ENCODE measurements at regions not wholly inside any gene's neighbourhood (a gene's known extent, or its start where the extent isn't known, plus 50 kb on each side); places are given as distances from the start of the nearest gene placed in this dataset.

DNA sequence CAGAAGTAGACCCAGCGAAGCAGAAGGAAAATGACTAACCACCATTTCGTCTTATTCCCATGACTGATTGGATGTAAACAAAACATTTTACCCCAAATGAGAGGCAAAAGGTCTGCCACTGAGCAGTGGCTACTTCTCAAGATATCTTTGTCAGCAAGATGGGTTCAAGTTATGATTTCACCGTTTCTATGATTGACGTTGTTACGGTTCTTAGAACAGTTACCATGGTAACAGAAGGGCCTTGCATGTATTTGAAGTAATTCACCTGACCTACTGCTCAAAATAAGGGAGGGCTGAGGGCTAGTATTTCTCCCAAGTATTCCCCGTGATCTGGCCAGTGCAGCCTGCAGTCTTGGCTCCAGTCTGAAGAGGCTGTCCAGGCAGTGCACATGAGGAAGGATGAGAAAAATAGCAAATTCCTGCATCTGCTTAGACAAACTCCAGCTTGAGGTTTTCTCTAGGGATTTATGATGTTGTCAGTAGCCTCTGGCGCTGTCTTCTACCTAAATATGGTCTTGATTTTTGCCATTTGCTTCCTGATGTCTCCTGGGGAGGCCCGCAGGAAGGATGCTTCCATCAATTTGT, 372.7 kb downstream of the TMEM38B start:
- no peaks in the 10 kb centered on the region for H3K36me3 ChIP-seq (ENCODE audit: control insufficient read depth in 2 of 3, insufficient read depth in 3 of 3, low read length in 3 of 3)
- ATAC-seq (no peak), DNase-seq (no peak)
- no peak overlapping the region for H3K27ac ChIP-seq (ENCODE audit: low read depth, low read length)
- H3K27me3 ChIP-seq (ENCODE audit: control insufficient read depth in 2 of 2, insufficient read depth in 2 of 2, low read length in 2 of 2) = no peaks in the 10 kb centered on the region
- peaks cover 0 to 3% (median 0%) of the 10 kb centered on the region in 11 donors for H3K9me3 Mint-ChIP-seq
- H3K9me3 ChIP-seq (ENCODE audit: control insufficient read depth in 2 of 3, low read length in 3 of 3) = no peaks in the 10 kb centered on the region
- ChIA-PET POLR2A (no interaction called here), CTCF (no interaction called here)
- no peaks in the 10 kb centered on the region for H3K4me1 Mint-ChIP-seq
- intact Hi-C loops (cut with micrococcal nuclease) = no loop called here
- H3K4me1 ChIP-seq (ENCODE audit: control insufficient read depth in 2 of 2, insufficient read depth in 2 of 2, low read length in 2 of 2) = no peaks in the 10 kb centered on the region
- H3K27me3 Mint-ChIP-seq = no peaks in the 10 kb centered on the region
- no peaks in the 10 kb centered on the region for H3K36me3 Mint-ChIP-seq
- no peak overlapping the region for H3K4me3 ChIP-seq (ENCODE audit: low read length)
- H3K4me3 Mint-ChIP-seq = no peak overlapping the region
- H3K27ac Mint-ChIP-seq = no peak overlapping the region

- H3K4me3 Mint-ChIP-seq = no peak overlapping the region
- Histone ChIP-seq H3K27me3 (ENCODE audit: control insufficient read depth in 2 of 2, insufficient read depth in 2 of 2, low read length in 2 of 2) (no peaks in the 10 kb centered on the region), H3K4me1 (ENCODE audit: control insufficient read depth in 2 of 2, insufficient read depth in 2 of 2, low read length in 2 of 2) (no peaks in the 10 kb centered on the region), H3K9me3 (ENCODE audit: control insufficient read depth in 2 of 3, low read length in 3 of 3) (no peaks in the 10 kb centered on the region), H3K27ac (ENCODE audit: low read depth, low read length) (no peak overlapping the region), H3K36me3 (ENCODE audit: control insufficient read depth in 2 of 3, insufficient read depth in 3 of 3, low read length in 3 of 3) (no peaks in the 10 kb centered on the region), H3K4me3 (ENCODE audit: low read length) (no peak overlapping the region)
- DNase-seq (no peak), ATAC-seq (no peak)
- no peaks in the 10 kb centered on the region for H3K27me3 Mint-ChIP-seq
- no peak overlapping the region for H3K27ac Mint-ChIP-seq
- ChIA-PET CTCF (no interaction called here), POLR2A (no interaction called here)
- intact Hi-C loops (cut with micrococcal nuclease) = no loop called here
- H3K4me1 Mint-ChIP-seq = no peaks in the 10 kb centered on the region
- H3K9me3 Mint-ChIP-seq = peaks cover 0 to 3% (median 0%) of the 10 kb centered on the region in 11 donors
- H3K36me3 Mint-ChIP-seq = no peaks in the 10 kb centered on the region
Measured at GRCh38 chr9:106069241-106069640, 374.9 kb downstream of the TMEM38B start.

DNA sequence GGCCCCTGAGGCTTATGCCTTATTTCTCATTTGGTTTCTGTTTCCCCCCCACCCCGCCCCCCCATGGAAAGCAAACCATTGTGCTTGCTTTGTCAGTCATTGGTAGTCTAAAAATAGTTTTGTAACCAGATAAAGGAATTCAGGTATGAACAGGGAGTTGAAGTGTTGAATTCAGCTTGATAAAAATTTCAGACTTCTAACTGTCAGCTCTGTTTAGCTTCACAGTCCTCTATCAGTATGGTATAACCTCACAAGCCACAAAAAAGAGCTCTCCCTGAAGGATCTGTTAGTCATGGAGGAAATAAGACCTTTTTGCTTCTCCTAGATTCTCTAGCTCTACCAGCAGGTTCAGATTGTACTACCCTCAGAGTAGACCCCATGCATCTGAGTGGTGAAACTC, 378.1 kb downstream of the TMEM38B start:
- no peaks in the 10 kb centered on the region for H3K36me3 ChIP-seq (ENCODE audit: control insufficient read depth in 2 of 3, insufficient read depth in 3 of 3, low read length in 3 of 3)
- no peak overlapping the region for H3K4me3 Mint-ChIP-seq
- H3K36me3 Mint-ChIP-seq = no peaks in the 10 kb centered on the region
- no peak for DNase-seq
- POLR2A ChIA-PET = no interaction called here
- CTCF ChIA-PET = no interaction called here
- H3K9me3 Mint-ChIP-seq = peaks cover 0 to 3% (median 0%) of the 10 kb centered on the region in 11 donors
- no peak overlapping the region for H3K27ac ChIP-seq (ENCODE audit: low read depth, low read length)
- no peak for ATAC-seq
- intact Hi-C loops (cut with micrococcal nuclease) = no loop called here
- no peak overlapping the region for H3K4me3 ChIP-seq (ENCODE audit: low read length)
- no peaks in the 10 kb centered on the region for H3K27me3 Mint-ChIP-seq
- no peaks in the 10 kb centered on the region for H3K27me3 ChIP-seq (ENCODE audit: control insufficient read depth in 2 of 2, insufficient read depth in 2 of 2, low read length in 2 of 2)
- H3K4me1 Mint-ChIP-seq = no peaks in the 10 kb centered on the region
- no peak overlapping the region for H3K27ac Mint-ChIP-seq
- H3K9me3 ChIP-seq (ENCODE audit: control insufficient read depth in 2 of 3, low read length in 3 of 3) = no peaks in the 10 kb centered on the region
- no peaks in the 10 kb centered on the region for H3K4me1 ChIP-seq (ENCODE audit: control insufficient read depth in 2 of 2, insufficient read depth in 2 of 2, low read length in 2 of 2)

- Histone ChIP-seq H3K27ac (ENCODE audit: low read depth, low read length) (no peak overlapping the region), H3K9me3 (ENCODE audit: control insufficient read depth in 2 of 3, low read length in 3 of 3) (no peaks in the 10 kb centered on the region), H3K36me3 (ENCODE audit: control insufficient read depth in 2 of 3, insufficient read depth in 3 of 3, low read length in 3 of 3) (no peaks in the 10 kb centered on the region), H3K4me3 (ENCODE audit: low read length) (no peak overlapping the region), H3K27me3 (ENCODE audit: control insufficient read depth in 2 of 2, insufficient read depth in 2 of 2, low read length in 2 of 2) (no peaks in the 10 kb centered on the region), H3K4me1 (ENCODE audit: control insufficient read depth in 2 of 2, insufficient read depth in 2 of 2, low read length in 2 of 2) (no peaks in the 10 kb centered on the region)
- intact Hi-C loops (cut with micrococcal nuclease) = no loop called here
- no peak for ATAC-seq
- Mint-ChIP-seq H3K36me3 (no peaks in the 10 kb centered on the region), H3K27me3 (no peaks in the 10 kb centered on the region), H3K27ac (no peak overlapping the region), H3K9me3 (no peaks in the 10 kb centered on the region), H3K4me3 (no peak overlapping the region), H3K4me1 (no peaks in the 10 kb centered on the region)
- DNase-seq = no peak
- POLR2A ChIA-PET = no interaction called here
- CTCF ChIA-PET = no interaction called here
Measured at GRCh38 chr9:106074006-106074405, 379.7 kb downstream of the TMEM38B start.

GRCh38 chr9:106075236-106075959, 381.1 kb downstream of the TMEM38B start:
- H3K27me3 ChIP-seq (ENCODE audit: control insufficient read depth in 2 of 2, insufficient read depth in 2 of 2, low read length in 2 of 2) = no peaks in the 10 kb centered on the region
- H3K4me1 ChIP-seq (ENCODE audit: control insufficient read depth in 2 of 2, insufficient read depth in 2 of 2, low read length in 2 of 2) = no peaks in the 10 kb centered on the region
- no peak overlapping the region for H3K27ac ChIP-seq (ENCODE audit: low read depth, low read length)
- ATAC-seq (no peak), DNase-seq (no peak)
- POLR2A ChIA-PET = no interaction called here
- Mint-ChIP-seq H3K27ac (no peak overlapping the region), H3K9me3 (no peaks in the 10 kb centered on the region), H3K4me3 (no peak overlapping the region), H3K27me3 (no peaks in the 10 kb centered on the region), H3K36me3 (no peaks in the 10 kb centered on the region), H3K4me1 (no peaks in the 10 kb centered on the region)
- CTCF ChIA-PET = no interaction called here
- H3K9me3 ChIP-seq (ENCODE audit: control insufficient read depth in 2 of 3, low read length in 3 of 3) = no peaks in the 10 kb centered on the region
- intact Hi-C loops (cut with micrococcal nuclease) = no loop called here
- no peak overlapping the region for H3K4me3 ChIP-seq (ENCODE audit: low read length)
- H3K36me3 ChIP-seq (ENCODE audit: control insufficient read depth in 2 of 3, insufficient read depth in 3 of 3, low read length in 3 of 3) = no peaks in the 10 kb centered on the region

- Mint-ChIP-seq H3K36me3 (no peaks in the 10 kb centered on the region), H3K9me3 (peaks cover 0 to 5% (median 0%) of the 10 kb centered on the region in 11 donors), H3K27me3 (no peaks in the 10 kb centered on the region), H3K4me1 (no peaks in the 10 kb centered on the region), H3K4me3 (no peak overlapping the region), H3K27ac (no peak overlapping the region)
- no peaks in the 10 kb centered on the region for H3K27me3 ChIP-seq (ENCODE audit: control insufficient read depth in 2 of 2, insufficient read depth in 2 of 2, low read length in 2 of 2)
- ChIA-PET POLR2A (no interaction called here), CTCF (no interaction called here)
- intact Hi-C loops (cut with micrococcal nuclease) = no loop called here
- ATAC-seq (no peak), DNase-seq (no peak)
- H3K4me1 ChIP-seq (ENCODE audit: control insufficient read depth in 2 of 2, insufficient read depth in 2 of 2, low read length in 2 of 2) = no peaks in the 10 kb centered on the region
- H3K36me3 ChIP-seq (ENCODE audit: control insufficient read depth in 2 of 3, insufficient read depth in 3 of 3, low read length in 3 of 3) = no peaks in the 10 kb centered on the region
- no peak overlapping the region for H3K27ac ChIP-seq (ENCODE audit: low read depth, low read length)
- H3K9me3 ChIP-seq (ENCODE audit: control insufficient read depth in 2 of 3, low read length in 3 of 3) = no peaks in the 10 kb centered on the region
- H3K4me3 ChIP-seq (ENCODE audit: low read length) = no peak overlapping the region
Measured at GRCh38 chr9:106075960-106076327, 381.6 kb downstream of the TMEM38B start.

- Histone ChIP-seq H3K27ac (ENCODE audit: low read depth, low read length) (no peak overlapping the region), H3K27me3 (ENCODE audit: control insufficient read depth in 2 of 2, insufficient read depth in 2 of 2, low read length in 2 of 2) (no peaks in the 10 kb centered on the region), H3K4me1 (ENCODE audit: control insufficient read depth in 2 of 2, insufficient read depth in 2 of 2, low read length in 2 of 2) (no peaks in the 10 kb centered on the region), H3K4me3 (ENCODE audit: low read length) (no peak overlapping the region), H3K36me3 (ENCODE audit: control insufficient read depth in 2 of 3, insufficient read depth in 3 of 3, low read length in 3 of 3) (no peaks in the 10 kb centered on the region), H3K9me3 (ENCODE audit: control insufficient read depth in 2 of 3, low read length in 3 of 3) (no peaks in the 10 kb centered on the region)
- intact Hi-C loops (cut with micrococcal nuclease) = no loop called here
- Mint-ChIP-seq H3K27me3 (no peaks in the 10 kb centered on the region), H3K36me3 (no peaks in the 10 kb centered on the region), H3K27ac (no peak overlapping the region), H3K4me3 (no peak overlapping the region), H3K9me3 (peaks cover 0 to 8% (median 0%) of the 10 kb centered on the region in 11 donors), H3K4me1 (no peaks in the 10 kb centered on the region)
- ATAC-seq = no peak
- DNase-seq = no peak
- CTCF ChIA-PET = no interaction called here
- POLR2A ChIA-PET = no interaction called here
Measured at GRCh38 chr9:106076711-106077110, 382.4 kb downstream of the TMEM38B start.

Data from naive thymus-derived CD4-positive, alpha-beta T cell (primary cell).